T-helper 2 cell (primary cell): ENCODE measurements at regions not wholly inside any gene's neighbourhood (a gene's known extent, or its start where the extent isn't known, plus 50 kb on each side); places are given as distances from the start of the nearest gene placed in this dataset.

Source experiments
- DNase-seq, 5 experiments: peaks; one replicate each; pipeline versions ENCODE4 v3.0.0 to v3.0.0-alpha.2; 2012 to 2022

DNA sequence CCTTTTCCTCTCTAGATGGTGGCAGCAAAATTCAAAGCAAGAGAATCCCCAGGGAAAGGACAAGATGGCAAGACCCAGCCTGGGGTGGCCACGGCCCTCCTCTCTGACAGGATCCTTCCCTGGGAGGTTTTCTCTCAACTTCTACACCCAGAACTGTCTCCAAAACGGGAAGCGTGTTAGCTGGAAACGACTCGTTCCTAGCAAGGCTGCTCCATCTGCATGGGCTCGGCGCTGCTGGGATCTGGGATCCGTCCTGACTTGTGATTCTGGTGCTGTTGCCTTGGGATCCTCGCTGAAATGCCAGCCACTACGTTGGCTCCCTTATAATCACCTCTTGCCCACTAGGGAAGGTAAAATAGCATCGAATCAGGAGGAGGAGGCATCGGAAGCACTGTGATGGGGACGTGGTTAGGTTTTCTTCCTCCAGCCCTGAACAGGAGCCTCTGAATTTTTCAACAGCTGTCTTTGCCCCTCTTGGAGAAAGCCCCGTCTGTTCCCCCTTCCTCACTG lies 514.8 kb upstream of the MYT1L start:
- DNase-seq = no peak

DNA sequence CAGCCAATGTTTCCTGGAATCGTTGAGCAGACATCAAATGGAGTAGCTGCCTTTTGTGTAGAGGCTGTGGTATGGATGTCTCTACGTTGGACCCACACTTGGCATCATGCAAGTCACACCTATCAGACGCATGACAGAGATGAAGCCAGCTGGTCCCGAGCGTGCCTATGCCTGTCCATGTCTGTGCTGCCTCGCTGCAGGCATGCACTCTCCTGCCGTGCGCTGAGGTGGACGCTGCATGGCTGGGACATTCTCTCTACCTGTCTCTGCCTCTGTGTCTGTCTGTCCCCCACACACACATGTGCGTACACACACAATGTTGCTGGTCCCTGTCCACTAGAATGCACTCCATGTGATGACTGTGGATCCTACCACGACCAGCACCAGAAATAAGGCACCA lies 514.2 kb upstream of the MYT1L start:
- no peak for DNase-seq

DNA sequence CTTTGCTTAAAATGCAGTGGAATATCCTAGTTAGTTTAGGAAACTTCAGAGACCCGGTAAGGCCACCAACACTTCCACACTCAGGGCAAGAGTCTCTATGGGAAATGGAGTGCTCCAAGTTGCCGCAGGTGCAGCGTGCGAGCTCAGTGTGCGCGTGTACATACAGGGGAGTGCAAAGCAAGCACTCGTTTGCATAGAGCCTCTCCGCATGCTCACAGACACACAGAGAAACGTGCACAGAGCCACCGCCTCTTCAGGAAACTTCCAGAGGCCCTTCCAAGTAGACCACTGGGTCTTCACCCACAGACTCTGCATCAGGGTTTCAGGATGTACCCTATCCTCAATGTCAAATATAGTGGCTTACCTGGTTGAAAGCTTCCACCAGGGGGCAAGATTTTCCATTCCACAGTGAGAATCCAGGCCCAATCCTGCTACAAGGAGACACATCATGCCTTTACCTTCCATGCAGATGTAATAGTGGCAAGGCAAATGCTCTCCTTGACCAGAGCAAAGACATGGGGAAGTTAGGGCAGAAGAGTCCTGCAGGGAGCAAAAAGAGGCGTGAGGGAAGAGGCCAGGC lies 513.0 kb upstream of the MYT1L start:
- DNase-seq = no peak

DNA sequence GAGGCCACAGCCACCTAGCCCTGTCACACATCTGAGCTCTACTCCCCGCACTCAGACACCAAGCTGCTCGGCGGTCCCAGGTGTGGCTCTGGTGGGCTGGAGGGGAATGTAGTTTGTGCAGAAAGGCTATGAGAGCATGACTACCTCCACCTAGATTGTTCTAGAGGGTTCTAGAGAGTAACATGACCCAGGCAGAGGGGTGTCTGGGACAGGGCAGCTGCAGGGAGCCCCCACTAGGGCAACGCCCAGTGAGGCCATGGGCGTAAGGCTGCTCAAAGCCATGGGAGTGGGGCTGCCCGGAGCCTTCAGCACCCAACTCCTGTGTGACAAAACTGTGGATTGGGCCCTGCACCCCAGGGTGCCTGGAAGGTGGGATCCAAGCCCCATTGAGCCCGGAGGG lies 511.4 kb upstream of the MYT1L start:
- DNase-seq = no peak

DNA sequence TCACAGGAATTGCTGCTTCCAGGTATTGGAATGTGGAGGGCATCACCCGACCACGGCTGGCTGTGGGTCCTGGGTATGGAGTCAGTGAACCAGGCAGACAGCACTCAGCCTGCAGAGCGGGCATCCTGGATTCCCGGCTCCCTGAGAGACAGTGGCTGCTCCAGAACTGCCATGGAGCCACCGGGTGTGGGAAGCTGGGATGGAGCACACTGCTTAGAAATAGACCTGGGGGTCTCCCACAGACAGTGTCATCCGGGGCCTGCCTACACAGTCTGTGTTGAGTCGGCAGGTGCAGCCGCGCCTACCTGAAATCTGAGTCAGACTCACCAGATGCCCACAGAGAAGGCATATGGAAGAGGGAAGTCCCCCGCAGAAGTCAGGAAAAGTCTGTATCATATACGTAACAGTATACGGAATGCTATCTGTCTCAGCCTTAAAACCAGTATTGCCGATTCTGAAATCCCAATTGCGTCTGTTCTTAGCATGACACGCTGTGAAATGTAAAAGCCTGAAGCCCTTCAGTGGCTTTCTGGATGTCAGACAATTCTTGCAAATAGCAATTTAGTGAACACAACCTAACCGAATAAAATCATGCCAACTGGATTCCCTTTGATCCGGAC lies 509.7 kb upstream of the MYT1L start:
- no peak for DNase-seq

DNA sequence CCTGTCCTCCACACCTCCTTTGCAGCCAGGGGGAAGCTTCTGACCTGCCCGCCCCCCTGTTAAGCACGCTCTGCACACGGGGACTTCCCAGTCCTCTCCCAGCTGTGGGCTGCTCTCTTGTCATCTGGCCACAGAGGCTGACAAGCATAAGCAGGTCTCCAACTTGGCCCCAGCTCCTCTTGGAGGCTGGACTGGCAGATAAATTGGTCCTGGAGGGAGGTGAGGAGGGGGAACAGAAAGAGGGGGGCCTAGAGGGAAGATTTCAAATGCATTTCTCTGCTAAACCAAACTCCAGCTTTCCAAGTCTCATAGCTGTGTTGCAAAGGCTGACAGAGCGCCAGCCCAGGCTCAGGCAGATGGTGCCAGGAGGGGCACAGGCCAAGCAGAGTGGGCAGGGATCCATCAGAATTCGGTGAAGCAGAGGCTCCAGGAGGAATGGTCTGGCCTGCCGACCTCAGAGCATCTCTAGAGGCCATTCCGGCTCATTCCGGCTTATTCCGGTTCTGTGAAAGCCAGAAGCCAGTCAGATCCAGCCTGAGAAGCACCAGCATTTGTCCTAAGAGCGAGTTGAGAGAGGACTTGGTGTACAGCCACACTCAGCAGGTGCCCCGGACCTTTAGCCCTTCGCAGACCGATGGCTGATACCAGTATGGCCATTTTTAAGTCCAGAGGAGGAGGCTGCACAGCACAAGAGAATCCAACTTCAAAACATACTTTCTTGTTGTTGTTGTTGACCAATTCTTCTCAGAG lies 508.9 kb upstream of the MYT1L start:
- no peak for DNase-seq

DNA sequence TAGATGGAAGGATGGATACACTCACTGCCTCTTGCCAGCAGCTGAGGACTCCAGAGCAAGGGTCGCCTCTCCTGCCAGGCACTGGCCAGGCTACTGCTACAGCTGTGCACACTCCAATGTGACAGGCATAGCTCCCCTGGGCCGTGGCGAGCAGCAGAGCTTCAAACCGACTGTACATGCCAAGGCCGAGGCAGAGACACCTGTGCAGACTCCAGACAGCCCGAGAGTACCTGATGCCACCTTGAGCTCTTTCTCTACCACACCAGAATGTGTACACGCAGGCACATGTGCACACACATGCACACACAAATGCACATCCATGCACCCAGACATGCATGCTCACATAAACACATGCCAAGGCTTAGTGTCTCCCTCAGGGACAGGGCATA lies 508.3 kb upstream of the MYT1L start:
- DNase-seq = no peak

DNA sequence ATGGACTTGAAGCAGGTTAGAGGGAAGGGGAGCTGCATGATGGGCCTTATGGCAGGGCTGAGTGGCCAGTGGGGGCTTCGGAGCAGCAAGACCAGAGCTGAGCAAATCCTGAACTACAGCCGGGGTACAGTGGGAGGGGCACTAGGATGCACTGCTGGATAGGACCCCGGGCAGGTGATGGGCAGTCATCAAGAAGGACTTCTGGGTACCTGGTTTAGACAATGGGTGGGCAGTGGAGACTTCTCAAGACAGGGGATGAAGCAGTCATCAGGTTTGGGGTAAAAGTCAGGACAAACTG lies 507.4 kb upstream of the MYT1L start:
- no peak for DNase-seq

DNA sequence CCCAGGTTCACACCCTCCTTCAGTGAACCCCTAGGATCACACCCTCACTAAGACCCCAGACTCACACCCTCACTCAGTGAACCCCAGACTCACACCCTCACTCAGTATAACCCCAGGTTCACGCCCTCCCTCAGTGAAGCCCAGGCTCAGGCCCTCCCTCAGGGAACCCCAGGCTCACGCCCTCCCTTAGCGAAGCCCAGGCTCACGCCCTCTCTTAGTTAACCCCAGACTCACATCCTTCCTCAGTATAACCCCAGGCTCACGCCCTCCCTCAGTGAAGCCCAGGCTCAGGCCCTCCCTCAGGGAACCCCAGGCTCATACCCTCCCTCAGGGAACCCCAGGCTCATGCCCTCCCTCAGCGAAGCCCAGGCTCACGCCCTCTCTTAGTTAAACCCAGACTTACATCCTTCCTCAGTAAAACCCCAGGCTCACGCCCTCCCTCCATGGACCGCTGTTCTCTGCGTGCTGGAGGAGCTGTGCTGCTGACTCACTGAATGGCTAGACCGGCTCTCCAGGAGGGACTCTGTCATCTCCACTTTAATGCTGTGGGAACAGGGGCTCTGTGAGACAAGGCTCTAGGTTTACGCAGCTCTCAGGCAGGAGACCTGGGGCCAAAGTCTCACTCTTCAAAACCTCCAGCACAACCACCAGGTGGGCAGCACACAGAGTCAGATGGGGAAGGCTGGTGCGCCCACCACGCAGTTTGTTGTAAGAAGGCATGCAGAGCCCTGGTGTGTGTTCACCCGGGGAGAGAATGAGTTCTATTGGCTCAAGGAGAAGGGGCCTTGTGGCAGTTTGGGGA lies 506.9 kb upstream of the MYT1L start:
- DNase-seq = no peak

DNA sequence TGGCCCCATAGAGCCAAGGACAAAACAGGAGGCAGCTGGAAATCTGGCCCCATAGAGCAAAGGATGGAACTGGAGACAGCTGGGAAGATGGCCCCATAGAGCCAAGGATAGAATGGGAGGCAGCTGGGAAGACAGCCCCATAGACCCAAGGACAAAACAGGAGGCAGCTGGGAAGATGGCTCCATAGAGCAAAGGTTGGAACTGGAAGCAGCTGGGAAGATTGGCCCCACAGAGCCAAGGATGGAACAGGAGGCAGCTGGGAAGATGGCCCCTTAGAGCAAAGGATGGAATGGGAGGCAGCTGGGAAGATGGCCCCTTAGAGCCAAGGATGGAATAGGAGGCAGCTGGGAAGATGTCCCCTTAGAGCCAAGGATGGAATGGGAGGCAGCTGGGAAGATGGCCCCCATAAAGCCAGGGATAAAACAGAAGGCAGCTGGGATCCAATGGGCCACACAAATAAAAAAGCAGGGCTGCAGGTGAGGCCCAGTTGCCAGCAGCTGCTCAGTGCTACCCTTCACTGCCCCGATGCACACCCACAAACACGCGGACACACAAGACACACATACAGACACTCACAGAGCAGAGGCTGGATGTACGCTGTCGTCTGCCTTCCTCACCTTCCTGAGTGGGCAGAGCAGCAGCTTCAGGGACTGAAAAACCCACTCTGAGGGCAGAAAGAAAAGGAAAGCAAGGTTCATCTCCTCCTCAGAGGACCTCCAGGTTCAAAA lies 505.4 kb upstream of the MYT1L start:
- no peak for DNase-seq

DNA sequence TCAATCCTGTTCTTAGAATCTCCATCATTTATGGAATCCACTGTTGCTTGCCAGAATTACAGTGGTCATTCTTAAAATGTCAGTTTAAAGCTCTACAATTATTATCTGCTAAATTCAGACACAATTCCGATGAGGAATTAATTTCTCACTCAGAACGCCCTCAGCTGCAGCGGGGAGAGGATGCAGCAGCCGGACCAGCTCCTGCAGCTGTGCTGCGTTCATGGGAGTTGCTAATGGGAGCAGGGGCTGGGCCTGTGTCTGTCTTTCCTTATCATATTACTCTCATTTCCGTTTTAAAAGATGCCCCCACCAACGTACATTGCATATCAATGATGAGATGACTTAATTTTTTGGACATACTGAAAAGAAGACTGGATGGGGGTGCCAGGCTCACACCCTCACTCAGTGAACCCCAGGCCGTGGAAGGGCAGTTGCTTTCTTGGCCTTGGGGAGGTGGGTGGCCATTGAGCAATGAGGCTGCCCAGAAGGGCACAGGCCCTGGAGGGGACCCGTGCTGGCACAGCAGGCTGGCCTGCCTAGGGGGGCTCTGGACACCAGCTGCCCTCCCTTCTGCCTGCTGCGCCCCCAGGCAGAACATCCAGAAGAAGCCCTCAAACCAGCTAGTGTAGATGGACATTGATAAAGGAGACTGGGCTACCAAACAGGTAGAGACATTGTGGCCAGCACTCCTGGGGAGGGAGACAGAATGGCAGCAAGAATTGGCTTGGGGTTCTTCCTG lies 503.6 kb upstream of the MYT1L start:
- no peak for DNase-seq

DNA sequence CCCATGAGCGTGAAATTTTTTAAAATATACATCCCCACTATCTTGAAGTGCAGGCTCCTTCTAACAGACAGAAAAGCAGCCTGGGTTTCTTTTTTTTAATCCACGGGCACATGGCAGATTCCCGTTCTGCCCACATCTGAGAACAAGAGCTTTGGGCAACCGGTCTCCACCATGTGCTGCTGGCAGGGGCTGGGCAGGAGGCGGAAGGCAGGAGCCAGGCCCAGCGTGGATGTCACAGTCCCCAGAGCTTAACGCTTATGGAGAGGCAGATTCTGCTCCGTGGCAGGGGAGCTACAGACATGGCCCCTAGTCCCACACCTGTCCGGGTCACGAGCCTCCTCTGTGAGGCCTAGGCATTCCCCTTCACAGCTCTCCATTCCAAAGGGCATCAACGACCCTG lies 503.0 kb upstream of the MYT1L start:
- no peak for DNase-seq

DNA sequence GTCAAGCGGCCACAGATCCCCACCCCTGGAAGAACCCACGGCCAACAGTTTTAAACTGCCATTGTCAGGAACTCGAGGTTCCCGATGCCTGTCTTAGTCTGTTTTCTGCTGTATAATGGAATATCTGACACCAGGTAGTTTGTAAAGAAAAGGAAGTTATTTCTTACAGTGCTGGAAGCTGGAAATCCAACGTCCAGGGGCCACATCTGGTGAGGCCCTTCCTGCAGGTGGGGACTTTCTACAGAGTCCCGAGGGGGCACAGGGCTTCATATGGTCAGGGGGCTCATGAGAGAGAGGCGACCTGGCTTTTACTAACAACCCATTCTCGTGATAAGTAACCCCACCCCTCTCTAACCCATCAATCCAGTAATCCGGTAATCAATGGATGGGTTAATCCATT lies 501.6 kb upstream of the MYT1L start:
- no peak for DNase-seq

DNA sequence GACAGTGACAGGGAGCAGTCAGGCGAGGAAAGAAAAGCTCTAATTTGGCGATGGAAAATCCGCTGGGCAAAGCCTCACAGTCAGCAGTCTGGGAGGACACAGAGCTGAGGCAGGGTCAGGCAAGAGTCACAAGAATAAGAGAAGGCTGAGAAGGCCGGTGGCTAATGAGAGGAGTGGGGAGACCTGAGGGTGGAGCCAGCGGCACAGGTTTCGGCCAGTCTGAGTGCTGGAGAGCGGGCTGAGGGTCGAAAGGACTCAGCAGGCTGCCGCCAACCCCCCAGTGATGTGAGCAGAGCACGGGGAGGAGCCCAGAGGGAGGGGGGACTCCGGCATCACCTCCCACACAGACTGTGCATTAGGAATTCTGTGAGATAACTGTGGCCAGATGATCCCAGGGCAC lies 500.6 kb upstream of the MYT1L start:
- DNase-seq = no peak

DNA sequence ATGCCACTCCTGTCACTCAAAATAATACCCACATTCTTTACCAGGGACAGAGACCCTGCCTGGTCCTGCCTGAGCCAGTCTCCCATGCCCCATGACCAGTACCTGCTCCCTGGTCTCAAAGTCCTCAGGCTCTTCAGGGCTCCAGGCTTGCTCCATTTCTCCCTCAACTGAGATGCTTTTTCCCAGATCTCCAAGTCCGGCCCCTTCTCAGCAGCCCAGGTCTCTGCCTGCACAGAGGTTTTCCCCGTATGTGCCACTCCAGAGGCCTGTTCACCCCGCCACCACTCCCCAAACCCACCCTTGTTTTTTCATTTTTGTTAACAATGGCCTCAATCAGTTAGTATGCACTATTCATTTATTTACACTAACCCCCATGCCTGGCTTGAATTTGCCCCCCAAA lies 499.5 kb upstream of the MYT1L start:
- no peak for DNase-seq

DNA sequence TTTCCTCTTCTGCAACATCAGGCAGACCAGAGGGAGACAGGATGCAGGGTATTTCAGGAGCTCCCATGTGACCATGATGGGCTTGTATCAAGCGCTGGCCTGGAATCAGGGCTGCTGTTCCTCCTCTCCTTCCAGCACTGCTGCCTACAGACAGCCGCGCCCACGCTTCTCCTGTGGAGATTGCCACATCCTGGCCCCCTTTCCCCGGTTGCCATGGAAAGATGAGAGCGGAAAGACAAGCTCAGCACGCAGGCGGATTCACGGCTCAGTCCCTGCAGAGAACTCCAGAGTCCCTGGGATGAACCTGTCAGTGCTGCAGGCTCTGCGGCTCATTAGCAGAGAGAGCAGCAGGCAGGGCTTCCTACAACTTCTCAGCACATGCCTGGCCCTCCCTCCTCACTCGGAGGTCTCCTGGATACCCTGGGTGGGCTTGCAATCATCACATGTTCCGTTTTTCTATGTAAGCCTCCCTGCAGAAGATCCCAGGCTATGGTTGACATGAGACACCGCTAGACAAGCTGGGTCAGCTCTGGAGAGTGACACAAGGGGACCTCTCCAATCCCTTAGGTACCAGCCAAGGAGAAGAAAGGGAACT lies 497.8 kb upstream of the MYT1L start:
- DNase-seq = no peak

DNA sequence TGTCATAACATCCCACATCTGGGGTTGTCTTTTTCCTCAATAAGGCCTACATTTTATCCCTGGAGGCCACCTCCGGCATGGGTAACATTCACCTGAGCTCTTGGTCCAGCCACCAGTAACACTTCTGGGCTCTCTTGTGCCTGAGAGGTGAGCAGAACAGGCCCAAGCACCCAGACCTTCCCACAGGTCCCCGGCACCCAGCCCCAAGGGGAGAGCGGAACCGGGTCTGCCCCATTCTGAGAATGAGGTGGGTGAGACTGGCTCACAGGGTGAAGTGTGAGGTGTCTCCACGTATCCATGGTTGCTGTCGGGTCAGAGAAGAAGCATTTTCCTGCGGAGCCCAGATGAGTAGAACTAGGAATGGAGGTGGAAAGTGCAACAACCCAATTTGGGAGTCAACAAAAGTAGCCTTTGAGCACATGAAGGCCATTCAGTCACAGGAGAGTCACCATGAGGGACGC lies 496.7 kb upstream of the MYT1L start:
- no peak for DNase-seq

DNA sequence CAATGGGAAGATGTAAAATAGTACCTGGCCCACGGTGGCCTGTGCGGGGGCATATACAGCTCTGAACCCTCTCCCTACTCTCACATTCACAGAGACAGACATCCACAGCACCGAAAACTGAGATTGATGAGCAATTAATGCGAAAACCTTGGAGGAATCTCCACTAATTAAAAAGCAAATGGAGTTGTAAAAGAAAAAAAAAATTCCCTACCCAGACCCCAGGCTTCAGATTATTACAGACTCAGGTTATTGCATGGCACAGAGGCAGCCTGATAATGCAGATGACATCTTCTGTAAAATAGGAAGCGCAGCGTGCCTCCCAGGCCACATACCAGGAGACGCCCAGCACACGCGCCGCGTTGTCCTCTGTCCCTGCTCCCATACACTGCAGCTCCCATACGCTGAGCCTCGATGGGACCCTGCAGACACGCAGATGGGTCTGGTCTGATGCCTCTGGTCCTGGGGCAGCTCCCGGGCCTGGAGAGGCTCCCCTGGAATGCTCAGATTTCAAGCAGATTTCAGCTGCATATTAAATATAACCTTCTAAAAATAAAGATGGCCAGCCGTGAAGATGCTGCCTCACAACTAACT lies 496.1 kb upstream of the MYT1L start:
- no peak for DNase-seq

DNA sequence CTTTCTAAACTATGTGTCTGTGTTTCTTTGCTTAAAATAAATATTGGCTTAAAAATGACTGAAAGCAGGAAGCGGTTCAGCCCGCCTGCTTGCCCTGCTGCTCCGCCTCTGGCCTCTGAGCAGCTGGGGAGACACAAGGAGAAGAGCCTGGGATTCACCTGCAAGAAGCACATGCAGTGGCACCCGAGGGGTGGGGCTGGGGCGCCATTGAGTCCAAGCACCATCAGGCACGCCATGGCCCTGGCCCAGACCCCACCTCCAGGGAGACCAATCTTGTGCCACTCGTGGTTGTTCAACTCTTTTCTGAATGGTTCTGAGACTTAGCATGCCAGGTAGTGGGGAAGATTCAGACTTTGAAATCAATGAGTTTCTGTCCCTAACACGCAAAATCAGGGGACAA lies 495.5 kb upstream of the MYT1L start:
- no peak for DNase-seq

DNA sequence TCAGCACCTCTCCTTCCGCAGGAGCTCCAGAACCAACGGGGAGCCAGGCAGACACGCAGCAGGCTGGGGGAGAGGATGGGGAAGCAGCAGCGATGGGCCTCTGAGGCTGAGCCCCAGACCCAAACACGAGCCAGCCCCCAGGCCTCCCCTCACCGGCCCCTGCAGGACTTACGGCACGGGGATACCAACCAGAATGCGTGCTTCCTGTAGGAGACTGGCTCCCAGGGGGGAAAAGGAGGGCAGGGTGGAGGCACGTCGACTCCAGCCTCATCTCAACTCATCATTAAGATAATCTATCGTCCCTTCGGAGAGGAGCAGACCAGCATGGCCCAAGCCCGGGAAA lies 495.1 kb upstream of the MYT1L start:
- DNase-seq = no peak

DNA sequence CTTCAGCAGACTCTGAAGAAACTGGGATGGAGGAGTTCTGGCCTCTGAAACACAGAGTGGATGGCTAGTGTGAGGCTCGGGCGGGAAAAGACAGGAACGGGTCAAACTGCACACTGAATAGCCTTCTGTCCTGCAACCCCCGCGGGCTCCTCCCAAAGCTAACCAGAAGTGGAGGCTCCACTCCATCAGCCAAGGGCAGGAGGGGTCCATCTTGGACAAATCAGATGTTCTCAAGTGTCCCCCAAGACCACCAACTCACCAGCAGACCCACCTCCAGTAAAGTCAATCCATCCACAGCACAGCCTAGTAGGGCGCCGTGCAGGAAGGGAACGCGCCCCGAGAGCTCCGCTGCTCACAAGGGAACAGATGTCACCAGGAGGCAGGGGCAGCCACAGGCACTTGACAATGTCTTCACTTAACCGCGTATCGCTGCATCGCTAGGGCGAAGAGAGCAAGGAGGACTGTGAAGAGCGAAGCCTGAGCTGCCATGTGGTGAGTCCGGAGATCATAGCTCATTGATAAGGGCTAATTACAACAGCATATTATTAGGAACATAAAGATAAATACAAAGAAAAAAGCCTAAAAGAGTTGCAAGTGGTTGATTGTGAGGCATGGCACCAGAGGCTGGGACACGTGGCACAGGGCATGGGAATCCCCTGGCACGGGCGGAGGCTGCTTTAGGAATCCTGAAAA lies 494.6 kb upstream of the MYT1L start:
- DNase-seq = no peak
